ENCODE measurements at regions not wholly inside any gene's neighbourhood (a gene's known extent, or its start where the extent isn't known, plus 50 kb on each side); places are given as distances from the start of the nearest gene placed in this dataset.

DNA sequence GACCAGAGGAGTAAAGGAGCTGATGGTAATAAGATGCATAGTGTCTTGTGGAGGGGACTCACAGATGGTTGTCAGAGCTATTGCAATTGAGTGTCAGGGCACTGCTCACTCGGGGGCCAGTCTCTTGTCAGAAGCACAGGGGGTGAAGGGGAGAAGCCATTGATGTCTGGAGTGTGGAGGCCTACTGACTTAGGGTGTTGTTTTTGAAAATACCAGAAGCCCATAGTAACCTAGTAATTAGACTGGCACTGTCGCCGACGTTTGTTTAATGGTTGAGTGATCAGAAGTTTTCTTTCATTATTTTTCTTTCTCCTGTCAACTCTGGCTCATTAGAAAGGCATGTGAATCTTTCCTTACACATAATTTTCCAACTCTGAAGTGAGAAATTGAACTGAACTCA is 151.6 kb upstream of the TENM4 start:
- no peak overlapping the region for H3K4me2 ChIP-seq (ENCODE audit: insufficient read depth, low read length)
- H3K9me1 ChIP-seq (replicated peaks; ENCODE audit: control insufficient read depth, extremely low read depth, insufficient read depth, low read length), result no peaks in the 10 kb centered on the region
- no peak overlapping the region for H2AFZ ChIP-seq (ENCODE audit: low read depth, low read length)
- H3K9ac ChIP-seq (replicated peaks; ENCODE audit: extremely low read depth, insufficient read depth, low read length), result no peak overlapping the region
- no peaks in the 10 kb centered on the region for H3K9me3 ChIP-seq (replicated peaks; ENCODE audit: control insufficient read depth, insufficient read depth, low read length)
- no peak for TF ChIP-seq MYC (IDR thresholded peaks at IDR 0.05; ENCODE audit: low read depth, low read length)
- TF ChIP-seq FOS (IDR thresholded peaks at IDR 0.05; ENCODE audit: borderline replicate concordance, insufficient read depth, low read length), result no peak
- no peak for TF ChIP-seq GATA2 (IDR thresholded peaks at IDR 0.05; ENCODE audit: insufficient read depth, insufficient read length, low read depth, low read length)
- no peak for TF ChIP-seq JUN (IDR thresholded peaks at IDR 0.05; ENCODE audit: borderline replicate concordance, insufficient read depth, insufficient read length, low read depth)
- TF ChIP-seq, protein P1, sequence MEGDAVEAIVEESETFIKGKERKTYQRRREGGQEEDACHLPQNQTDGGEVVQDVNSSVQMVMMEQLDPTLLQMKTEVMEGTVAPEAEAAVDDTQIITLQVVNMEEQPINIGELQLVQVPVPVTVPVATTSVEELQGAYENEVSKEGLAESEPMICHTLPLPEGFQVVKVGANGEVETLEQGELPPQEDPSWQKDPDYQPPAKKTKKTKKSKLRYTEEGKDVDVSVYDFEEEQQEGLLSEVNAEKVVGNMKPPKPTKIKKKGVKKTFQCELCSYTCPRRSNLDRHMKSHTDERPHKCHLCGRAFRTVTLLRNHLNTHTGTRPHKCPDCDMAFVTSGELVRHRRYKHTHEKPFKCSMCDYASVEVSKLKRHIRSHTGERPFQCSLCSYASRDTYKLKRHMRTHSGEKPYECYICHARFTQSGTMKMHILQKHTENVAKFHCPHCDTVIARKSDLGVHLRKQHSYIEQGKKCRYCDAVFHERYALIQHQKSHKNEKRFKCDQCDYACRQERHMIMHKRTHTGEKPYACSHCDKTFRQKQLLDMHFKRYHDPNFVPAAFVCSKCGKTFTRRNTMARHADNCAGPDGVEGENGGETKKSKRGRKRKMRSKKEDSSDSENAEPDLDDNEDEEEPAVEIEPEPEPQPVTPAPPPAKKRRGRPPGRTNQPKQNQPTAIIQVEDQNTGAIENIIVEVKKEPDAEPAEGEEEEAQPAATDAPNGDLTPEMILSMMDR (IDR thresholded peaks at IDR 0.05; ENCODE audit: extremely low read depth in 1 of 2, insufficient read depth in 1 of 2, low read depth in 1 of 2, low read length in 2 of 2), result no peak
- no peak for TF ChIP-seq POLR2AphosphoS5 (IDR thresholded peaks at IDR 0.05; ENCODE audit: insufficient read depth, low read depth, low read length)
- TF ChIP-seq EZH2 (IDR thresholded peaks at IDR 0.05; ENCODE audit: borderline replicate concordance, low read depth, low read length, severe bottlenecking), result no peak
- no peak for TF ChIP-seq POLR2A (IDR thresholded peaks at IDR 0.05; ENCODE audit: low read depth, low read length)
- TF ChIP-seq, protein P2, sequence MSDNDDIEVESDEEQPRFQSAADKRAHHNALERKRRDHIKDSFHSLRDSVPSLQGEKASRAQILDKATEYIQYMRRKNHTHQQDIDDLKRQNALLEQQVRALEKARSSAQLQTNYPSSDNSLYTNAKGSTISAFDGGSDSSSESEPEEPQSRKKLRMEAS (IDR thresholded peaks at IDR 0.05; ENCODE audit: insufficient read depth, insufficient read length), result no peak
- FAIRE-seq (no peak), DNase-seq (ENCODE audit: low read depth, low spot score) (no peak)
- no peak overlapping the region for H3K4me3 ChIP-seq (replicated peaks in 1 of 3; ENCODE audit: insufficient read depth in 1 of 3, low read depth in 1 of 3, low read length in 3 of 3)
- dilution Hi-C loops (cut with MboI; ENCODE audit: extremely low pct_ligation_motif_present, low sequenced_read_pairs) (no loop called here), intact Hi-C loops (cut with micrococcal nuclease) (no loop called here)
- CTCF ChIA-PET, result no interaction called here
- POLR2A ChIA-PET, result no interaction called here
- no peaks in the 10 kb centered on the region for H3K27me3 ChIP-seq (ENCODE audit: control insufficient read depth in 2 of 2, insufficient read depth in 2 of 2, low read length in 2 of 2)
- H3K79me2 ChIP-seq (ENCODE audit: control insufficient read depth, insufficient read depth, low read length), result no peaks in the 10 kb centered on the region
- no peak overlapping the region for H3K27ac ChIP-seq (ENCODE audit: insufficient read depth, low read depth, low read length)
- no peaks in the 10 kb centered on the region for H4K20me1 ChIP-seq (replicated peaks; ENCODE audit: control insufficient read depth, extremely low read depth, insufficient read depth, low read length)
- H3K4me1 ChIP-seq (ENCODE audit: control insufficient read depth, extremely low read depth, insufficient read depth, low read length), result no peaks in the 10 kb centered on the region
- no TSS peak for BruUV-seq (replicated peaks)
- H3K36me3 ChIP-seq (ENCODE audit: control insufficient read depth in 2 of 2, extremely low read depth in 1 of 2, insufficient read depth in 2 of 2, low read length in 2 of 2), result no peaks in the 10 kb centered on the region
